BLaER1 (cell line): ENCODE measurements at regions not wholly inside any gene's neighbourhood (a gene's known extent, or its start where the extent isn't known, plus 50 kb on each side); places are given as distances from the start of the nearest gene placed in this dataset.
"Not testable (repeated sequence)": the region's sequence is repeated elsewhere in the genome, so short reads cannot be mapped to it uniquely, and the experiment has no call there.

ENCODE experiments used
- H3K27ac ChIP-seq: shearing (Covaris generic); formaldehyde crosslinking; 2 replicates; pipeline ENCODE4 v1.8.1; 2022
- H3K27me3 ChIP-seq: shearing (Covaris generic); formaldehyde crosslinking; 2 replicates; pipeline ENCODE4 v1.8.1; 2022
- H3K36me3 ChIP-seq: shearing (Covaris generic); formaldehyde crosslinking; 2 replicates; pipeline ENCODE4 v1.8.1; 2022
- H3K4me1 ChIP-seq: shearing (Covaris generic); formaldehyde crosslinking; 2 replicates; pipeline ENCODE4 v1.8.1; 2022
- H3K4me2 ChIP-seq: shearing (Covaris generic); formaldehyde crosslinking; 2 replicates; pipeline ENCODE4 v1.8.1; 2022
- H3K4me3 ChIP-seq: shearing (Covaris generic); formaldehyde crosslinking; 2 replicates; pipeline ENCODE4 v1.8.1; 2022
- H3K9ac ChIP-seq: shearing (Covaris generic); formaldehyde crosslinking; 2 replicates; pipeline ENCODE4 v1.8.1; 2022
- H3K9me3 ChIP-seq: shearing (Covaris generic); formaldehyde crosslinking; 2 replicates; pipeline ENCODE4 v1.8.1; 2022
- H4K20me1 ChIP-seq: shearing (Covaris generic); formaldehyde crosslinking; 2 replicates; pipeline ENCODE4 v1.8.1; 2022

- H3K4me2 ChIP-seq, H3K27ac ChIP-seq, H3K4me1 ChIP-seq: not testable (repeated sequence)
Measured at GRCh38 chr1:148432318-148432717, 50.8 kb downstream of the PPIAL4G start.

GRCh38 chr1:148429856-148430255, 53.2 kb downstream of the PPIAL4G start:
- H3K27me3 ChIP-seq, H3K4me1 ChIP-seq, H3K9ac ChIP-seq, H4K20me1 ChIP-seq, H3K4me2 ChIP-seq, H3K27ac ChIP-seq, H3K4me3 ChIP-seq, H3K9me3 ChIP-seq: not testable (repeated sequence)
- H3K36me3 ChIP-seq: peaks cover 47% of the 10 kb centered on the region

More at GRCh38 chr1:148432318-148432717, 50.8 kb downstream of the PPIAL4G start:
- peaks cover 34% of the 10 kb centered on the region for H3K36me3 ChIP-seq
- H4K20me1 ChIP-seq, H3K9me3 ChIP-seq, H3K27me3 ChIP-seq, H3K4me3 ChIP-seq, H3K9ac ChIP-seq: not testable (repeated sequence)

- not testable (repeated sequence) for H3K4me3 ChIP-seq, H3K27ac ChIP-seq, H3K4me2 ChIP-seq, H3K9me3 ChIP-seq, H3K4me1 ChIP-seq, H4K20me1 ChIP-seq, H3K9ac ChIP-seq, H3K27me3 ChIP-seq
- peaks cover 27% of the 10 kb centered on the region; the same call in 1 of the 2 replicates for H3K36me3 ChIP-seq
Measured at GRCh38 chr1:148426940-148427611, 56.0 kb downstream of the PPIAL4G start.

- not testable (repeated sequence) for H3K4me1 ChIP-seq, H3K27ac ChIP-seq, H3K4me2 ChIP-seq, H3K4me3 ChIP-seq, H4K20me1 ChIP-seq, H3K9me3 ChIP-seq, H3K27me3 ChIP-seq, H3K9ac ChIP-seq
- H3K36me3 ChIP-seq: peaks cover 27% of the 10 kb centered on the region; the same call in 1 of the 2 replicates
Measured at GRCh38 chr1:148426385-148426784, 56.7 kb downstream of the PPIAL4G start.

GRCh38 chr1:148424143-148425003, 58.7 kb downstream of the PPIAL4G start:
- not testable (repeated sequence) for H3K4me1 ChIP-seq, H3K27ac ChIP-seq, H3K27me3 ChIP-seq, H3K9me3 ChIP-seq, H3K4me2 ChIP-seq, H3K4me3 ChIP-seq, H4K20me1 ChIP-seq, H3K9ac ChIP-seq
- H3K36me3 ChIP-seq: peaks cover 27% of the 10 kb centered on the region; the same call in 1 of the 2 replicates

- H3K4me1 ChIP-seq, H3K27ac ChIP-seq, H3K27me3 ChIP-seq, H4K20me1 ChIP-seq, H3K4me2 ChIP-seq, H3K9ac ChIP-seq, H3K4me3 ChIP-seq, H3K9me3 ChIP-seq: not testable (repeated sequence)
- H3K36me3 ChIP-seq: peaks cover 18% of the 10 kb centered on the region; the same call in 1 of the 2 replicates
Measured at GRCh38 chr1:148422921-148423320, 60.2 kb downstream of the PPIAL4G start.

GRCh38 chr1:148417241-148417640, 65.9 kb downstream of the PPIAL4G start:
- not testable (repeated sequence) for H3K4me3 ChIP-seq, H3K27me3 ChIP-seq, H3K36me3 ChIP-seq, H4K20me1 ChIP-seq, H3K9me3 ChIP-seq, H3K4me1 ChIP-seq, H3K4me2 ChIP-seq, H3K9ac ChIP-seq, H3K27ac ChIP-seq

GRCh38 chr1:148413385-148413784, 69.7 kb downstream of the PPIAL4G start:
- H4K20me1 ChIP-seq, H3K36me3 ChIP-seq, H3K4me1 ChIP-seq: not testable (repeated sequence)

GRCh38 chr1:148404786-148405568, 78.1 kb downstream of the PPIAL4G start:
- H3K27me3 ChIP-seq, H3K4me1 ChIP-seq, H3K4me2 ChIP-seq, H3K9me3 ChIP-seq, H3K36me3 ChIP-seq, H3K9ac ChIP-seq, H3K27ac ChIP-seq, H4K20me1 ChIP-seq, H3K4me3 ChIP-seq: not testable (repeated sequence)

More at GRCh38 chr1:148413385-148413784, 69.7 kb downstream of the PPIAL4G start:
- H3K9ac ChIP-seq, H3K27ac ChIP-seq, H3K4me2 ChIP-seq, H3K27me3 ChIP-seq, H3K4me3 ChIP-seq: not testable (repeated sequence)
- peaks cover 14% of the 10 kb centered on the region for H3K9me3 ChIP-seq

GRCh38 chr1:148403925-148404324, 79.2 kb downstream of the PPIAL4G start:
- not testable (repeated sequence) for H3K4me2 ChIP-seq, H3K9ac ChIP-seq, H3K9me3 ChIP-seq, H3K4me1 ChIP-seq, H3K4me3 ChIP-seq, H3K36me3 ChIP-seq, H4K20me1 ChIP-seq, H3K27ac ChIP-seq, H3K27me3 ChIP-seq

GRCh38 chr1:148403085-148403456, 80.0 kb downstream of the PPIAL4G start:
- not testable (repeated sequence) for H3K36me3 ChIP-seq

GRCh38 chr1:148402152-148403084, 80.7 kb downstream of the PPIAL4G start:
- H3K36me3 ChIP-seq, H3K9me3 ChIP-seq, H3K4me1 ChIP-seq, H4K20me1 ChIP-seq, H3K27me3 ChIP-seq: not testable (repeated sequence)
- peak overlapping the region; percentile 81 for H3K4me2 ChIP-seq
- peak overlapping the region; percentile 70 for H3K4me3 ChIP-seq
- H3K9ac ChIP-seq: peak overlapping the region; percentile 70
- peak overlapping the region; percentile 59; the same call in 1 of the 2 replicates for H3K27ac ChIP-seq

More at GRCh38 chr1:148403085-148403456, 80.0 kb downstream of the PPIAL4G start:
- Histone ChIP-seq H3K4me3 (peak overlapping the region; percentile 70), H3K9ac (peak overlapping the region; percentile 70; the same call in 1 of the 2 replicates), H3K4me2 (peak overlapping the region; percentile 81)
- not testable (repeated sequence) for H3K9me3 ChIP-seq, H3K27me3 ChIP-seq, H3K27ac ChIP-seq, H3K4me1 ChIP-seq, H4K20me1 ChIP-seq

GRCh38 chr1:148397516-148397915, 85.6 kb downstream of the PPIAL4G start:
- H4K20me1 ChIP-seq, H3K36me3 ChIP-seq, H3K9me3 ChIP-seq, H3K27ac ChIP-seq, H3K4me1 ChIP-seq, H3K4me2 ChIP-seq, H3K9ac ChIP-seq, H3K4me3 ChIP-seq, H3K27me3 ChIP-seq: not testable (repeated sequence)
